IPS DF 19.7 (cell line): ENCODE measurements at regions not wholly inside any gene's neighbourhood (a gene's known extent, or its start where the extent isn't known, plus 50 kb on each side); places are given as distances from the start of the nearest gene placed in this dataset.
"Not testable (repeated sequence)": the region's sequence is repeated elsewhere in the genome, so short reads cannot be mapped to it uniquely, and the experiment has no call there.

Experiments
- DNase-seq: peaks from one replicate; pipeline ENCODE4 v3.0.0-alpha.2; 2013; ENCODE audit warnings: low read depth, low spot score

DNA sequence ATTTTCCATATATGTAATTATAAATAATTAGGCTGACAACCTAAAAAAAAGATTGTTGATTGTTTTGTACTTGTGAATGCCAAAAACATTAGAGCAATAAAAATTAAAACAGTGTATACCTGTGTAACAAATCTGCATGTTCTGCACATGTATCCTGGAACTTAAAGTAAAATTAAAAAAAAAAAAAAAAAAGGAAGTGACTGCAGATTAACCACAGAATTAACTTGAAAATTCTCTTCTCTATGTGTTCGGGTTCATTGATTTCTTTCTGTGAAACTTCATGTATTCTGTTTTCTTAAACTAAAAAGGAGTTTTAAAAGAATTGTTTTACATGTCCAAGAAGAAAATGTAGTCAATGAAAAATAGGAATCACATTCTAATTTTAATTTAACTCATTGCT is 95.7 kb downstream of the FASLG start:
- DNase-seq = no peak

DNA sequence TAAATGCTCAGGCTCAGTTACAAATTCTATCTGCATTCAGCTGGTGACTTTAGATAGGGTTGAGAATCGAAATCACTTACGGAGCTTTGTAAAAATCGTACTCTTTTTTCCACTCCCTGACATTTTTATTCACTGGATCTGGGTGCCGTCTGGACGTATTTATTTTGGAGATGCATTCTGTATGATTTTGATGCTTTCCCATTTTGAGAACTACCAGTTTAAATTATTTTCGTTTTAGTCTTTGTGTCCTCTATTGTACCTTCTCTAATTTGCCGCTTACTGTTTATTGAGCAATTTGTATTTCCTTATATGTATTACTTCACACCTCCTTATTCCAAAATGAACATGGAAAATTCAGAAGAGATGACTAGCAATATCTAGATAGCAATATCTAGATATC is 96.2 kb downstream of the FASLG start:
- no peak for DNase-seq

DNA sequence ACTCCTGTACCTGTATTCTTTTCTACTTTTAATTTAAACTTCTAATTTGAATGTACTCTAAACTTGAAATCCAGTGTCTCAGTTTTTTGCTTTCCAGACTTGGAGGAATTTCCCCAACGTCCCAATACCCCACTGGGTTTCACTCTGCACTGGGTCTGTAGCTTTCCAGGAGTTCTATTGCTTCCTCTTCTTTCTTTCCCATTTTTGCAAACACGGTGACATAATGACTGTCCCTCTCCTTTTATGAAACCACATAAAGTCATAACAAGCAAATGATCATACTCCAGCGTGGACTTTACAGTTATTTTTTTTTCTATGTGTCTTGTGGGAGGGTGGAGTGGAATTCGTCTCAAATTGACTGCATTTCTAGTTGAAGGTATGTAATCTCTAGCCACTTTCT is 97.1 kb downstream of the FASLG start:
- DNase-seq = no peak

DNA sequence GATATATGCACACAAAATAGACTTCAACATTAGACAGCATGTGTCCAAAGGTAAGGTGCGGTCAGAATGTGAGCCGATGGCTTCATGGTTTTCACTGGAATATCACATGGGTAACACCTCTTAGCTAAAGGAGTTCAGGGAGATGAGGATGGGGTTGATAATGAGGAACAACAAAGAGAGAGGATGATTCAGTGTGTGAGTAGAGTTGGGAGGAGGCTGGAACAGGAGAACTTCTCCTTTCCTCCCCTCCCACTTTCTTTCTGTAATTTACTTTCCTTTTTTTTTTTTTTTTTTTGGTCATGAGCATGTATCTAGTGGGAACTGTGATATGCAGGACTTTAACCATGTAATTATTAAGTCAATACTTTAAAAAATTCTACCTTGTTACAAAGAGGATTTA is 99.4 kb downstream of the FASLG start:
- DNase-seq = no peak

DNA sequence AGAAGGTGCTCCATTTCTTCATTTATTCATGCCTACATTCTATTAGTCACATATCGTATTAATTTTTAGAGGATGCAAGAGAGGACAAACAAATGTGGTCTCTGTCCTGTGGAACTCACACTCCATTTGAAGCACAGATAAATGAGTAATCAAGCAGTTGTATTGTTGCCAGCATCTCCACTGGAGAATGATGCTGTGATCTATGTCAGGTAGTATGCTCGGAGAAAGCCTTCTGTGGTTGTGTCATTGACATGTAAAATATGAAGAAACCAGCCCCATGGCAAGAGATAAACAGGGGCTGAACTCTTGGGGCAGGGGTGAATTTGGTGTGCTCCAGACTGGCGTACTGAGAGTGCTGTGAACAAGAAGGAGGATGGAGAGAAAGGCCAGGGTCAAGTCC is 101.2 kb downstream of the FASLG start:
- DNase-seq = no peak

DNA sequence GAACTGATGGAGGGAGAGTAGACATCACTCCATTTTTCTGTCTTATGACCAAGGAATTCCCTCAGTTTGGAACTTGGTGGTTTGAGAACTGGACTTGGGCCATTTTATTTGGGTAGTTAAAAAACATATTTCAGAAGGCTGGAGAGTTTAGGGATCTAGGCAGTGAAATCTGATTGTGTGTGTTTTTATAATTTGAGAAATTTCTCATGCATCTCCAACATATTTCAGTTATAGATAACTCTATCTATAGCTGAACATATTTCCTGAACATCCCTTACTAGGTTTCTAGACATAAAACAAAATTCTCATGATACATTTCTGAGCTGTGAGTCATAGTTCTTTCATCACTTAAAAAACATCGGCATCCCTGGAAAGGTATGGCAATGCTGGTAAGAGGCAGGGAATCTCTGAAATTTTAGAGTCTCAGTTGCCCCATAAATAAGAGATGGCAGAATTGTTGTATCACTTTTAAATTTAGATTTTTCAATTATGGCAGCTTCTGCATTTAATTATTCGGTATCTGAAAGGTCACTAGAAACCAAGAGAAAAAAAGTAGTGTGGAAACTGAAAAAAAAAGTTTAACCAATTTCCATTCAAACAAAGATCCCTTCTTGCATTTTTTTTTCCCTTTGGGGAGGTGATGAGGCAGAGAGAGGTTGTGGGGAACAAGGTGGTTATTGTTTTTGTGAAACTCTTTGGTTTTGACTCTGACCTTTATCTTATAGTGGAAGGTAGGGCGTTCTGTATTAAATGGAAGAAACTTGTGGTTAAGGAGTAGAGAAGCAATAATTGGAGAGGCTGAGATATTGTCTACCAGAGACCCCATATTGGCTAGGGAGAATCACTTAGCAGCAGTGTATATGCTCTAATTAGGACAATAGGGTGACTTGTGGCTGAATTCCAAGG is 102.9 kb downstream of the FASLG start:
- no peak for DNase-seq

DNA sequence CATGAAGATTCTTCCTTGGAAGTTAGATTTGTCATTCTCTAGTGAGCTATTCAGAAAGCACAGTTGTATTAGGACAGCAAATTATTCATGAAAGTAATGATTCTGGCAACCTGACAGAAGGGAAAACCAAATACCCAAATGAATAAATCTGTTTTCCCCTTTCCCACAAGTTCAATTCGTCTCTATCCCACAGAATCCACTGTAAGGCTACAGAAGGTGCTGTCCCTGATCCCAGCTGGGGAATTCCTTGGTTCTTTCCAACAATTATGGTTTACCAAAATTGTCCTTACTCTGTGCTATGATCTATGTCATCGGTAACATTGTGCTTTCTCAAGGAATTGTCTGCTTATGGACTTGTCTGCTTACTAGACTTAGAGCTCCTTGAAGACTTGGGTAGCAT is 104.2 kb downstream of the FASLG start:
- DNase-seq = no peak

DNA sequence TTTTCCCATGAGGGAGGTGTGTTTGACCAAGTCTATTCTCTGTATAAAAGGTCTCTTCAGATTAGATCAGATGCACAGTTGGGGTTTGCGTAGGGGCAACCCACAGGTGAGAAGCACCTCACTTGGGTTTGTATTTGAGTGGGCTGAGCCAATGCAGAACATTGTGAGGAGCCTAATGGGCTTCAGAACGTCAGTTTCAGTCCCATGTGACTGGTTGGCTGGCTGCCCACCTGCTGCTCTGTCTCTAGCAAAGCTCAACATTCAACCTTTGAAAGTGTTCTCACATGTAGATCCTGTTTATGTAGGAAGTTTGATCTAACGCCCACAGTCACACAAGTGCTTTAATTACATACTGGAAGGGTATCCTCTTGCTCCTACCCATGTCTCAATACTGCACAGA is 105.5 kb downstream of the FASLG start:
- no peak for DNase-seq

DNA sequence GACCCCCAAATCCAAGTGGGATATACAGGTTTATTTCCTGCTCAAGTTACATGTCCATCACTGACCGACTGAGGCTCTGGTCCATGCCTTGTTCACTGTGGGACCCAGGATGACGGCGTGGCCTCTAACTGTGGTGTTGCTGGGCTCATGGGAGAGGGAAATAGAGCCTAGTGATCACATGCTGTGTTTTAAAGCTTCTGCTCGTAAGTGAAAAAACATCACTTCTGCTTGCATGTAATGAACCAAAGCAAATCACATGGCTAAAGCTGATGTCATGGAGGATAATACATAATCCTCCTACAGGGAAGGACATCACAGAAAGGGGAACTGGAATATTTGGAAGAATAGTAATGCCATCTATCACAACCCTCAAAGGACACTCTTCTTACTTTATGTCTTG is 107.6 kb downstream of the FASLG start:
- no peak for DNase-seq

DNA sequence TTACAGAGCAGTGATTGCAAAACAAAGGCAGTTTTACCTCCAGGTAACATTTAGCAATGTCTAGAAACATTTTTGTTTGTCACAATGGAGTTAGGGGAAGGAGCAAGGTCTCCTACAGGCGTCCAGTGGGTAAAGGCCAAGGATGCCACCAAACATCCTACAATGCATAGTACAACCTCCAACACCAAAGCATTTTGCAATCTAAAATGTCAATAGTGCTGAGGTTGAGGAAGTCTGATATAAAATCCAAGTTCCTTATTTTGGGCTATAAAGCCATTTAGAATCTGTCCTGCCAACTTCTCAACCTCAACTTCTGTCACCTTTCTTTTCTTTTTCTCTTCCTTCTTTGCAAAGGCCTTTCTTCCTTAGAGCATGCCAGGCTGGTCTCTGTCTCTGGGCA is 111.2 kb downstream of the FASLG start:
- DNase-seq = no peak

DNA sequence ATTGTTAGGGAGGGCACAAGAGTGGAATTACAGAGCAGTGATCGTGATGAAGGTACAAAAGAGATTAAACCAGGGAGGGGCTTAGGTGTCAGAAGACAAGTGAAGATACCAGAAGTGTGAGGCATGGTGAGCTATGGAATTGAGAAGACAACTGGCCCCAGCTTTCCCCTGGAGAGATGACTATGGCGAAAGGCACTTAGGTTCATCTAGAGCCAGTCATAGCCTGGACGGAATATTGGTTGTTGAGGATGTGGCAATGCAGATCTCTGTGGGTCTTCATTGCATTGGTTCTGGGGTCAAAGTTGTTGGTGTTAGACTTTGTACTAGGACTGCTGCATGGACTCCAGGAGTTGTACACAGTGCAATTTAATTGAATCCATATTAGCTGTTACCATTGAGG is 115.7 kb downstream of the FASLG start:
- DNase-seq = no peak

DNA sequence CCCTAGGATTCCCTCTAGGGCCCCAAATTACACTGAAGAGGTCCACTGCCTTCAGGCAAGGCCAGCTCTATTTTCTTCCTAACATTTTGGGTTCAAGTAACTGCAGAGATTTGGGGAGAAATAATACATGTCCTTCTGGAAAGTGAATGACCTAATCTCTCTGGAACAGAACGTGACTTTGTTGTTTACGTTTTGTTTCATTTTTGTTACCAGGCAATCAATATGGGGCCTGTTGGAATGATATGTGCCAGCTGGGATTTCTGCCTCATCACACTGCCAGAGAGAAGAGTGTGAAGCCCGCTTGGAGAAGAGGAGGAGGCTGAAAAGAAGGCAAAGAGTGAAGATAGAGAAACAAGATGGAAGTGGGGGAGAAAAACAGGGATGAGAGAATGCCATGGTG is 116.7 kb downstream of the FASLG start:
- no peak for DNase-seq

DNA sequence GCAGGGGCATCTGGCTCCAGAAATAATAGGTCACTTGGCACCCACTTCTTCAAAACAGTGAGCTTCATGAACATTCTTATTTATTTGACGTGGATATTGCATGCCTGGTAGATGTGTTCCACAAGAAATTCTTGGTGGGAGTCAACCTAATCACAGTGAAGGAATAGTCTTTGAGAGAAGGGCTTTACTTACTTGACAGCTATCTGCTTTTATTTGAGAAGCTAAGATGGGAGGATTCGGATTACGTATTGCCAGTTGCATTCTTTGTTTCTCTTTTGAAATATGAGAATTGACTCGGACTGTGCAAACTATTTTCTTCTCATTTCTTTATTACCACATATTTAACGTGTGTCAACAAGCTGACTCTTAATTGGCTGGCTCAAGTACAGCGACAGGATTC is 117.2 kb downstream of the FASLG start:
- DNase-seq = no peak

DNA sequence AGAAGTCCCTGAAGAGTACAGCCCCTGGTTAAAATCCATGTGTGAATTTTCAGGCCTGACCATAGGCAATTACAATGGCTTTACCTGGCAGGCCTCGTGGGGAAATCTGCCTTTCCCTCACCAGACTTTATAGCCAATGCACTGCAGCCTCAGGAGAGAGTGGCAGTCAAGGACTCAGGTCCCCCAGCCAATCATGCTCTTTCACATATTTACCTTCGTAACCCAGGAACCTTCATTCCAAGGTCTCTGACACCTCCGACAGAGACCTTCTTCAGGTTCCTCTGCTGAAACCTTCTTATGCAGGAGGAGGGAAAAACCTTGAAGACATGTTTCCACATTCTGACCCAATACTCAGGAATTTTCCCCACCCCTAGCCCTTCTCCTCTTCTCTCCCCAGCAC is 118.9 kb downstream of the FASLG start:
- DNase-seq = no peak

DNA sequence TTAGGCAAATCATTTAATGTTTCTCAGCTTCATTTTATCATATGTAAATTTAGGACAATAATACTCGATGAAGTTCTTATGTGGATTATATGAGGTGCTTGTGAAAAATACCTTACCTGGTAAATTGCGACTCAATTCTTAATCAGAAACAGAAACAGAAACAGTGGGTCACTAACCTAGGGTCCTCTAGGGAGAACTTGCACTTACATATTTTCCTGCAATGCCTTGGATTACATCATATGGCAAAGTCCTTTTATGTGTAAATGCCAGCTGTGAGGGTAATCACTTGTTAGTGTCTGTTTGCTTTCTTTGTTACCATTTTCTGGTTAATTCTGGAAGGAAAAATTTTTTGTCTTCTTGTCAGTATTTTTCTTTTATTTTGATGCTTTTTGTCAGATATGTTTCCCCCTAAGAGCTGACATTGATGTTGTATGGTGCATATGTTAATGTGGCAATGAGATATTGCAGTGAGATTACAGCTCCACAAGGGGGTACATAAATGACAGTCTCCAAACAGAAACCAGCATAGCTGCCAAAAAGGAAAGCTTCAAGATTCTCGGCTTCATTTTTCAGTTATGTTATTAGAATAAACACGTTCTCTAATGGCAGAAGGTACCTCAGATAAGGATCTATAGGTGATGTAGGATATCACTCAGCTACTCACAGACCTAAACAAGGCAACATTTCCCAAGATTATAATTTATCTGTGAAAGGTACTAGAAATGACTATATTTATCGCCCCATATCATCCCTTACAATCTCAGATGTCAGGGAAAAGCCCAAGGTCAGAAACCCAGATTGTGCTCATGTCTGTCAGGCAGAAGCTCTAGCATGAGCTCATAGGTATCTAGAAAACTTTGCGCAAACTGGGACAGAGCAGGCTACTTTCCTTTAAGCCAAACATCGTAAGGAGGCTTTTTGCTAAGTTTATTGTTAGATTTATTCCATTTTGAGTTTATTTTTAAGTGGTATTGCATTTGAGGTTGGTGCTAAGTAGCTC is 119.9 kb downstream of the FASLG start:
- no peak for DNase-seq

DNA sequence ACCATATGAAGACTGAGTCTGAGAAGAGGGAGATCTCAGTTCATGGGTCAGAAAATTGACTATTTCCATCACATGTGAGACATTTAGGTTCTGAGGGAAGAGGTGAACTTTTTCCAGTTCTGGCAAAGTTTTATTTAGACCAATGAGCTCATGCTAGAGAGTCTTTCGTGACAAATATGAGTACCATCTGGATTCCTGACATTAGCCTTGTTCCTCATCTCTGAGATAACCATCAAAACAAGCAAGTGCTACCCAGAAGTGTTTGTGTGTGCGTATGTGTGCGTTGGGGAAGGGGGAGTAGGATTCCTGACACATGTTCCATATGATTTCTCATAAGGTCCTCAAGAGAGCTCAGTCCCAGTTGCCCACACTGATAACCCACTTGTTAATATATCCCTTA is 120.6 kb downstream of the FASLG start:
- no peak for DNase-seq

DNA sequence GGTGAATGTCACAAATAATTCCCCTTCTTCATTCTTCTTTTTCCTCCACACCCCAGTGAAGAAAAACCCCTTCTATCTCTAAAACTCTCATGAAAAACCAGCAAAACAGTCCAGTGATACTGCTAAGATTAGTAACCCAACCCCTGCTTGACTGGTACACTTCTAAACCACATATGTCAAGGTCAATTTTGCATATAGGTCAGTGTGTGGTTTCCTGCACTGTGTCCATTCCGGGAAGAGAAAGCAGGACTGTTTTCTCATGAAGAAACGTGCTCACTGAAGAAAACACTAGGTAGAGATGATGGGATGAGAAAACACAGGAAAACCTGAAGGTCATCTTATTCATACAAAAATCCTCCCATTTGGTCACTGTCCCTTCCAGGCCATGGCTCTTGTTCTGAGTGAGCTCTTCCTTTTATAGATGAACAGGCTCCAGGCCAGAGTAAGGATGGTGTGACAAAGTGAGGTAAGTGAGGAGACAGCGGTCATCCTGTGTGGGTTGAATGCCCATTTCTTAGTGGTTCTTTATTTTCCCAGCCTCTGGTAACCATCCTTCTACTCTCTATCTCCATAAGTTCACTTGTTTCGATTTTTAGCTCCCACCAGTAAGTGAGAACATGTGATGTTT is 122.7 kb downstream of the FASLG start:
- DNase-seq = no peak

DNA sequence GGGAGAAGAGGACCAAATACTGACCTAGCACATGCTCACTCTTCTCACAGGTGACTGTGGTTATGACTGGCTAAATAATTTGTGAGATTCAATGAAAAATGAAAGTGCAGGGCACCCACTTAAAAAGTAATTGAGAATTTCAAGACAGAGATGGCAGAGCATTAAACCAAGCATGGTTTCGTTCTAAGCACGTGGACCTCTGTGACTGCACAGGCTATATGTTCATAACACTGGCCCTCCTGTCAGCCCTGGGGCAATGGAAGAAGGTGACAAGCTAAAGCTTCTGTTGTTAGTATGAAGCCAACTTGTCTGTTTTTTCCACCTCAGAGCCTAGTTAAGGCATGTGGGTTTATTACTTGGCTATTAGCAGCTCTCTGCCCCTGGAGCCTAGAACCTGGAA is 130.9 kb downstream of the FASLG start:
- no peak for DNase-seq

DNA sequence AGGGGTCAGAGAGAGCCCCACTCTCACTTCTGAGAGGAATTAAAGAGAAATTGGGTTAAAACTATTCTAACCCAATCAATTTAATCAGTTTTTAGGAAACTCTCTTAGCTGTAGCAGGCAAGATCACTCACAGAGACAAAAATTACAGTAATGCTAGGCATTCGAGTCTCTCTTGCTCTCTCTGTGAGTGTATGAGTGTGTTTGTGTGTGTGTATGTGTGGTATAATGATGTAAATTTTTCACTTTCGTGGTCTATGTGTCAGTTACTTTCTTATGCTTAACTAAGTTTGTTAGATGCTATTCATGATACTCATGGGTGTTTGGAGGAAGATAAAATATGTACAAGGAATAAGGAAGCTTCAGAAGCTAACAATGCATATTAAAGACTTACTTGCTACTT is 131.3 kb downstream of the FASLG start:
- DNase-seq = no peak

DNA sequence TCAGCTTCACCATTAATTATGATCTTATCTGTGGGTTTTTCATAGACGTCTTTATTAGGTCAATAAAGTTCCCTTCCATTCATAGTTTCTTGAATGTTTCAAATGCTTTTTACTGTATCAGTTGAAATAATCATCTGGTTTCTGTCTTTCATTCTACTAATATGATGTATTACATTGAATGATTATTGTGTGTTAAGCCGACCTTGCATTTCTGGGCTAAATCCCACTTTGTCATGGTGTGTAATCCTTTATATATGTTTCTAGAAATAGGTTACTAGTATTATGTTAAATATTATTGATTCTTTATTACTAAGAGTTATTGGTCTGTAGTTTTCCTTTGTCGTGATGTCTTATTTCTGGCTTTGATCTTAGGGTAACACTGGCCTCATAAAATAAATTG is 134.9 kb downstream of the FASLG start:
- no peak for DNase-seq

DNA sequence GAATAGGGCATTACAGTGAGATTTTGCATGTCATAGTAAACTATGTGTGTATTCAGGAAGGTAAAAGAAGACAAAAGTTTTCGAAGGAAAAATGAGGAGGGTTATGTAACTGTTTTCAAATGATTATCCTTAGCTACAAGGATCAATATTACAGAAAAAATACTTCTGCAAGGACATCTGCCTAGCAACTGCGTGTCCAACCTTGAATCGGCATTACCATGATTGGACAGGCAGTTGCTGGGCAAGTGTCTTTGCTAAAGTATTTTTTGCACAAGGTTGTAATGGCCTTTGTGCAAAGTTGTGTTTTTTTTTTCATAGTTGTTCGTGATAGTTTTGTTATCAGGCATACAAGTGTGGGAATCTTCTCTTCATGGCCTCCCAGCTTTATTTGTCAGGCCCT is 136.8 kb downstream of the FASLG start:
- DNase-seq = no peak

DNA sequence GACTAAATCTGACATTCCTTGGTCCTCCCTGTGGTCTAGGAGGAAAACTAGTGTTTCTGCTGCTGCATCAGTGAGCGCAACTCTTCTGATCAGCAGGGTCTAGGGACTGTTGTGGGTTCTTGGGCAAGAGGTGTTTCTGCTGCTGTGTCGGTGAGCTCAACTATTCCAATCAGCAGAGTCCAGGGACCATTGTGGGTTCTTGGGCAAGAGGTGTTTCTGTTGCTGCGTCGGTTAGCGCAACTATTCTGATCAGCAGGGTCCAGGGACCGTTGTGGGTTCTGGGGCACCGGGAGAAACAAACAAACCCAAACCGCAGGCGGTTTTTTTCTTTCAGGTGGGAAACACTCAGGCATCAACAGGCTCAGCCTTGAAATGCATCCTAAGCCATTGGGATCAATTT is 140.9 kb downstream of the FASLG start:
- DNase-seq = not testable (repeated sequence)
